ENCODE measurements at regions not wholly inside any gene's neighbourhood (a gene's known extent, or its start where the extent isn't known, plus 50 kb on each side); places are given as distances from the start of the nearest gene placed in this dataset.
"Not testable (repeated sequence)": the region's sequence is repeated elsewhere in the genome, so short reads cannot be mapped to it uniquely, and the experiment has no call there.

GRCh38 chr13:70841240-70842061, 733.2 kb upstream of the KLHL1 start:
- no peak for FAIRE-seq
- no peak for DNase-seq (ENCODE audit: low spot score in 2 of 2)

- no peak for DNase-seq (ENCODE audit: low spot score in 2 of 2)
Measured at GRCh38 chr13:70835371-70835770, 727.1 kb upstream of the KLHL1 start.

GRCh38 chr13:70829748-70830147, 721.5 kb upstream of the KLHL1 start:
- DNase-seq (ENCODE audit: low spot score in 2 of 2) (no peak), FAIRE-seq (no peak)

More at GRCh38 chr13:70835371-70835770, 727.1 kb upstream of the KLHL1 start:
- FAIRE-seq, result no peak

- FAIRE-seq (no peak), DNase-seq (ENCODE audit: low spot score in 2 of 2) (no peak)
Measured at GRCh38 chr13:70817576-70817975, 709.3 kb upstream of the KLHL1 start.

- FAIRE-seq (no peak), DNase-seq (ENCODE audit: low spot score in 2 of 2) (no peak)
Measured at GRCh38 chr13:70816853-70817252, 708.6 kb upstream of the KLHL1 start.

GRCh38 chr13:70814684-70815083, 706.4 kb upstream of the KLHL1 start:
- FAIRE-seq (no peak), DNase-seq (ENCODE audit: low spot score in 2 of 2) (no peak)

- DNase-seq (ENCODE audit: low spot score in 2 of 2), result no peak
Measured at GRCh38 chr13:70812481-70812880, 704.2 kb upstream of the KLHL1 start.

GRCh38 chr13:70809588-70809987, 701.3 kb upstream of the KLHL1 start:
- DNase-seq (ENCODE audit: low spot score in 2 of 2), result no peak
- FAIRE-seq, result no peak

More at GRCh38 chr13:70812481-70812880, 704.2 kb upstream of the KLHL1 start:
- no peak for FAIRE-seq

GRCh38 chr13:70798385-70798784, 690.1 kb upstream of the KLHL1 start:
- FAIRE-seq (no peak), DNase-seq (ENCODE audit: low spot score in 2 of 2) (no peak)

- FAIRE-seq, result no peak
- no peak for DNase-seq (ENCODE audit: low spot score in 2 of 2)
Measured at GRCh38 chr13:70795484-70795883, 687.2 kb upstream of the KLHL1 start.

- FAIRE-seq (no peak), DNase-seq (ENCODE audit: low spot score in 2 of 2) (no peak)
Measured at GRCh38 chr13:70792121-70792520, 683.9 kb upstream of the KLHL1 start.

- no peak for FAIRE-seq
- no peak for DNase-seq (ENCODE audit: low spot score in 2 of 2)
Measured at GRCh38 chr13:70789751-70790150, 681.5 kb upstream of the KLHL1 start.

- DNase-seq (ENCODE audit: low spot score in 2 of 2), result no peak
- no peak for FAIRE-seq
Measured at GRCh38 chr13:70788074-70788473, 679.8 kb upstream of the KLHL1 start.

GRCh38 chr13:70784207-70784989, 676.1 kb upstream of the KLHL1 start:
- DNase-seq (ENCODE audit: low spot score in 2 of 2) (no peak), FAIRE-seq (no peak)

- FAIRE-seq, result no peak
- DNase-seq (ENCODE audit: low spot score in 2 of 2), result no peak
Measured at GRCh38 chr13:70769817-70770216, 661.6 kb upstream of the KLHL1 start.

GRCh38 chr13:70758932-70759331, 650.7 kb upstream of the KLHL1 start:
- FAIRE-seq, result no peak
- no peak for DNase-seq (ENCODE audit: low spot score in 2 of 2)

- DNase-seq (ENCODE audit: low spot score in 2 of 2) (no peak), FAIRE-seq (no peak)
Measured at GRCh38 chr13:70756088-70756487, 647.8 kb upstream of the KLHL1 start.

GRCh38 chr13:70755456-70755855, 647.2 kb upstream of the KLHL1 start:
- DNase-seq (ENCODE audit: low spot score in 2 of 2), result no peak
- FAIRE-seq, result no peak

- FAIRE-seq (no peak), DNase-seq (ENCODE audit: low spot score in 2 of 2) (no peak)
Measured at GRCh38 chr13:70747262-70747661, 639.0 kb upstream of the KLHL1 start.

GRCh38 chr13:70746469-70746868, 638.2 kb upstream of the KLHL1 start:
- DNase-seq (ENCODE audit: low spot score in 2 of 2); FAIRE-seq: not testable (repeated sequence)

- FAIRE-seq (no peak), DNase-seq (ENCODE audit: low spot score in 2 of 2) (no peak)
Measured at GRCh38 chr13:70736622-70737317, 628.5 kb upstream of the KLHL1 start.

Data from frontal cortex (tissue), 3 donors.